Vagina (tissue), 2 donors: ENCODE measurements at regions not wholly inside any gene's neighbourhood (a gene's known extent, or its start where the extent isn't known, plus 50 kb on each side); places are given as distances from the start of the nearest gene placed in this dataset.

Experiments used
- CTCF ChIP-seq, 3 experiments: fragments of 450-650 bp in 2 of 3; fragments of 200-600 bp in 1 of 3; sonication (generic) in 1 of 3; IDR thresholded peaks; one replicate each; pipeline ENCODE4 v1.5.1; 2017 to 2019; ENCODE audit warnings: antibody characterized with exemption in 3 of 3, mild to moderate bottlenecking in 2 of 3, moderate library complexity in 2 of 3
- POLR2A ChIP-seq, 2 donors: fragments of 450-650 bp; IDR thresholded peaks; one replicate each; pipeline ENCODE4 v1.6.1; 2017; ENCODE audit warnings: antibody characterized with exemption in 2 of 2, mild to moderate bottlenecking in 2 of 2, moderate library complexity in 2 of 2
- POLR2AphosphoS5 ChIP-seq, 2 donors: sonication (generic); formaldehyde crosslinking; IDR thresholded peaks; one replicate each; pipeline ENCODE4 v1.9.0; 2017; ENCODE audit warnings: antibody characterized with exemption in 2 of 2, mild to moderate bottlenecking in 2 of 2, low read depth in 1 of 2; ENCODE audit not compliant: insufficient read depth in 1 of 2

GRCh38 chr4:138908134-138908533 is 107.4 kb upstream of the NOCT start:
- no peak for TF ChIP-seq CTCF (IDR thresholded peaks at IDR 0.05)
- TF ChIP-seq POLR2A (IDR thresholded peaks at IDR 0.05): no peak
- TF ChIP-seq POLR2AphosphoS5 (IDR thresholded peaks at IDR 0.05; ENCODE audit: insufficient read depth in 1 of 2, low read depth in 1 of 2): no peak
